ENCODE measurements at regions not wholly inside any gene's neighbourhood (a gene's known extent, or its start where the extent isn't known, plus 50 kb on each side); places are given as distances from the start of the nearest gene placed in this dataset.
"Not testable (repeated sequence)": the region's sequence is repeated elsewhere in the genome, so short reads cannot be mapped to it uniquely, and the experiment has no call there.

DNA sequence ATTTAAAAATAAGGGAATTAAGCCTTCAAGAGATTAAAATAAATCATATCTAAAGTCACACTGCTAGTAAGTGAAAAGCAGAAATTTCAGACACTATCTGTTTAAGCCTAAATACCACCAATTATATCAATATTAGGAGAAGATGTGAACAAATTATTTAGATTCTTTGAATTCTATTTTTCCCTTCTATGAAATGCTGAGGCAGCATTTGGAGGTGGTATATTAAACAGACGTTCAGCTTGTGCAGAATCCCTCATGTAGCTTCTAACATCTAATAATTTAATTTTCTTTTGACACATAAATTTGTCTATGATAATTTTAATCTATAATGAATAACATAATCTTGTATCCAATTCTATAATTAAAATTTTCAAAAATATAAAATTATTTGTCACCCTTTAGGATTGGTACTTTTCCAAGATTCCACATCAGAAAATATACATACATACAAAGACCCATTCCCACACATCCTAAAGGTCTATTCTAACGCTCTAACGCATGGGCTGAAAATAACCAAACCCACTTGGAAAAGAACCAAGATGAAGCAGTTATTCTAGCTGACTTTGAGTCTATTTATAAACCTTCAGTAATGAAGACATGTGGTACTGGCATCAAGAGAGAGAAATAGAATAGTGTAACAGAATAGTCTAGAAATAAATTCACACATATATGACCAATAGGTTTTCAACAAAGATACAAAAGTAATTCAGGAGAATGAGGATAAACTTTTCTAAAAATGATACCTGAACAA lies 751.8 kb downstream of the GALC start:
- Histone ChIP-seq H3K27ac (no peak overlapping the region), H3K27me3 (no peaks in the 10 kb centered on the region), H3K9me3 (ENCODE audit: low read depth) (no peaks in the 10 kb centered on the region), H3K9me2 (replicated peaks; ENCODE audit: insufficient read depth) (no peaks in the 10 kb centered on the region), H4K20me1 (ENCODE audit: insufficient read depth, poor library complexity, severe bottlenecking) (no peaks in the 10 kb centered on the region), H3K4me3 (no peak overlapping the region), H2AFZ (no peak overlapping the region), H3K79me2 (no peaks in the 10 kb centered on the region), H3K36me3 (replicated peaks; ENCODE audit: insufficient read depth, low read depth) (no peaks in the 10 kb centered on the region), H3K4me2 (no peak overlapping the region), H3K4me1 (ENCODE audit: insufficient read depth) (no peaks in the 10 kb centered on the region)
- no peak for TF ChIP-seq EZH2phosphoT487 (IDR thresholded peaks at IDR 0.05; ENCODE audit: low read depth, severe bottlenecking, unreplicated experiment)
- TF ChIP-seq EZH2 (IDR thresholded peaks at IDR 0.05; ENCODE audit: borderline replicate concordance): no peak
- TF ChIP-seq, protein P1, sequence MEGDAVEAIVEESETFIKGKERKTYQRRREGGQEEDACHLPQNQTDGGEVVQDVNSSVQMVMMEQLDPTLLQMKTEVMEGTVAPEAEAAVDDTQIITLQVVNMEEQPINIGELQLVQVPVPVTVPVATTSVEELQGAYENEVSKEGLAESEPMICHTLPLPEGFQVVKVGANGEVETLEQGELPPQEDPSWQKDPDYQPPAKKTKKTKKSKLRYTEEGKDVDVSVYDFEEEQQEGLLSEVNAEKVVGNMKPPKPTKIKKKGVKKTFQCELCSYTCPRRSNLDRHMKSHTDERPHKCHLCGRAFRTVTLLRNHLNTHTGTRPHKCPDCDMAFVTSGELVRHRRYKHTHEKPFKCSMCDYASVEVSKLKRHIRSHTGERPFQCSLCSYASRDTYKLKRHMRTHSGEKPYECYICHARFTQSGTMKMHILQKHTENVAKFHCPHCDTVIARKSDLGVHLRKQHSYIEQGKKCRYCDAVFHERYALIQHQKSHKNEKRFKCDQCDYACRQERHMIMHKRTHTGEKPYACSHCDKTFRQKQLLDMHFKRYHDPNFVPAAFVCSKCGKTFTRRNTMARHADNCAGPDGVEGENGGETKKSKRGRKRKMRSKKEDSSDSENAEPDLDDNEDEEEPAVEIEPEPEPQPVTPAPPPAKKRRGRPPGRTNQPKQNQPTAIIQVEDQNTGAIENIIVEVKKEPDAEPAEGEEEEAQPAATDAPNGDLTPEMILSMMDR (IDR thresholded peaks at IDR 0.05; ENCODE audit: poor library complexity): no peak
- DNase-seq (ENCODE audit: low spot score): no peak
- WGBS (ENCODE audit: low lambda C conversion rate, missing lambda C conversion rate): 74% methylated on average over 3 of the region's 3 CpGs

DNA sequence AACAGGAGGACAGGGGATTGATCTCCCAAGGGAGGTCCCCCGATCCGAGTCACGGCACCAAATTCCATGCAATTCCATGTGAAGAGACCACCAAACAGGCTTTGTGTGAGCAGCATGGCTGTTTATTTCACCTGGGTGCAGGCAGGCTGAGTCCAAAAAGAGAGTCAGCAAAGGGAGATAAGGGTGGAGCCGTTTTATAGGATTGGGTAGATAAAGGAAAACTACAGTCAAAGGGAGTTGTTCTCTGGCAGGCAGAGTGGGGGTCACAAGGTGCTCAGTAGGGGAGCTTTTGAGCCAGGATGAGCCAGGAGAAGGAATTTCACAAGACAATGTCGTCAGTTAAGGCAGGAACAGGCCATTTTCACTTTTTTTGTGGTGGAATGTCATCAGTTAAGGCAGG lies 752.7 kb downstream of the GALC start:
- not testable (repeated sequence) for H3K27ac ChIP-seq; H4K20me1 ChIP-seq (ENCODE audit: insufficient read depth, poor library complexity, severe bottlenecking); H3K4me3 ChIP-seq; H2AFZ ChIP-seq; H3K9me3 ChIP-seq (ENCODE audit: low read depth); H3K27me3 ChIP-seq; H3K36me3 ChIP-seq (replicated peaks; ENCODE audit: insufficient read depth, low read depth); H3K9me2 ChIP-seq (replicated peaks; ENCODE audit: insufficient read depth); H3K4me1 ChIP-seq (ENCODE audit: insufficient read depth); H3K79me2 ChIP-seq; H3K4me2 ChIP-seq; DNase-seq (ENCODE audit: low spot score)
- 35% methylated on average over 5 of the region's 5 CpGs for WGBS (ENCODE audit: low lambda C conversion rate, missing lambda C conversion rate)

DNA sequence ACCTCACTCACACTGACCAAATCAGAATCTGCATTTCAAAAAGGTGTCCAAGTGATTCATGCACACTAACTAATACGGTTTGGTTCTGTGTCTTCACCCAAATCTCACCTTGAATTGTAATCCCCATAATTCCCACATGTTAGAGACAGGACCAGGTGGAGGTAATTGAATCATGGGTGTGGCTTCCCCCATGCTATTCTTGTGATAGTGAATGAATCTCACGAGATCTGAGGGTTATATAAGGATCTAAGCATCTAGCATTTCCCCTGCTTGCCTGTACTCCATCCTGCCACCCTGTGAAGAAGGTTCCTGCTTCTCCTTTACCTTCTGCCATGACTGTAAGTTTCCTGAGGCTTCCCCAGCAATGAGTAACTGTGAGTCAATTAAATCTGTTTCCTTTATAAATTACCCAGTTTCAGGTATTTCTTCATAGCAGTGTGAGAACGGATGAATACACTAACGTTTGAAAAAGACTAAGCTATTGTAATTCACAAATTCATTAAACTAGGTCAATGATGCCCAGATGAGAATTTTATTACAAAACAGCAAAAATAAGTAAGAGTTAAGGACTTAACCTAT lies 759.1 kb downstream of the GALC start:
- H3K4me3 ChIP-seq: no peak overlapping the region
- H3K79me2 ChIP-seq: no peaks in the 10 kb centered on the region
- H2AFZ ChIP-seq: no peak overlapping the region
- H3K27ac ChIP-seq: no peak overlapping the region
- TF ChIP-seq EZH2 (IDR thresholded peaks at IDR 0.05; ENCODE audit: borderline replicate concordance) (no peak), EZH2phosphoT487 (IDR thresholded peaks at IDR 0.05; ENCODE audit: low read depth, severe bottlenecking, unreplicated experiment) (no peak)
- TF ChIP-seq, protein P1 (IDR thresholded peaks at IDR 0.05; ENCODE audit: poor library complexity): no peak
- H3K36me3 ChIP-seq (replicated peaks; ENCODE audit: insufficient read depth, low read depth): no peaks in the 10 kb centered on the region
- no peaks in the 10 kb centered on the region for H3K4me1 ChIP-seq (ENCODE audit: insufficient read depth)
- no peak overlapping the region for H3K4me2 ChIP-seq
- no peaks in the 10 kb centered on the region for H3K9me2 ChIP-seq (replicated peaks; ENCODE audit: insufficient read depth)
- no peaks in the 10 kb centered on the region for H3K27me3 ChIP-seq
- no peaks in the 10 kb centered on the region for H3K9me3 ChIP-seq (ENCODE audit: low read depth)
- H4K20me1 ChIP-seq (ENCODE audit: insufficient read depth, poor library complexity, severe bottlenecking): no peaks in the 10 kb centered on the region
- DNase-seq (ENCODE audit: low spot score): no peak
- WGBS (ENCODE audit: low lambda C conversion rate, missing lambda C conversion rate): 64% methylated on average over 4 of the region's 4 CpGs

DNA sequence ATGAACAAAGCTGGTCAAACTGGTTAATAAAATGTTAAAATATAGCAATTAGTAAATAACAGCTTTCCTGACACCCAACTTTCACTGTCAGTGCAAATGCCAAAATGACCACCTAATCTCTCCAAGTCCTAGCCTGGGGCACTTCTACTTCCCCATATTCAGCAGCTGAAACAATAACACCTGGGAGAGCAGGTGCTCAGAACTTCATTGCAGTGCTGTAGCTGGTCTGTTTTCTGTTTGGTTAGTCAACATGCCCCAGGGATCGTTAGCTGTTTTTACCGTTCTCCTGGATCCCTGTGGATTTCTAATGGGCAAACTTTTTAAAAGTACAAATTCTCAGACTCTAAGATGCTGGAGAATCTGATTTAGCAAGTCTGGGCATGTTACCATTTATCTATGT lies 759.7 kb downstream of the GALC start:
- DNase-seq (ENCODE audit: low spot score): no peak
- H2AFZ ChIP-seq: no peak overlapping the region
- no peaks in the 10 kb centered on the region for H4K20me1 ChIP-seq (ENCODE audit: insufficient read depth, poor library complexity, severe bottlenecking)
- WGBS (ENCODE audit: low lambda C conversion rate, missing lambda C conversion rate): 27% methylated on average over 2 of the region's 2 CpGs
- H3K27ac ChIP-seq: no peak overlapping the region
- no peaks in the 10 kb centered on the region for H3K79me2 ChIP-seq
- H3K9me2 ChIP-seq (replicated peaks; ENCODE audit: insufficient read depth): no peaks in the 10 kb centered on the region
- H3K27me3 ChIP-seq: no peaks in the 10 kb centered on the region
- H3K4me3 ChIP-seq: no peak overlapping the region
- H3K4me2 ChIP-seq: no peak overlapping the region
- no peaks in the 10 kb centered on the region for H3K36me3 ChIP-seq (replicated peaks; ENCODE audit: insufficient read depth, low read depth)
- H3K4me1 ChIP-seq (ENCODE audit: insufficient read depth): no peaks in the 10 kb centered on the region
- TF ChIP-seq EZH2phosphoT487 (IDR thresholded peaks at IDR 0.05; ENCODE audit: low read depth, severe bottlenecking, unreplicated experiment): no peak
- H3K9me3 ChIP-seq (ENCODE audit: low read depth): no peaks in the 10 kb centered on the region

Data from hepatocyte (in vitro differentiated cells).